ENCODE measurements at regions not wholly inside any gene's neighbourhood (a gene's known extent, or its start where the extent isn't known, plus 50 kb on each side); places are given as distances from the start of the nearest gene placed in this dataset.

GRCh38 chr7:155919391-155920067, 107.3 kb upstream of the SHH start (continued):
- TF ChIP-seq NR2F2 (IDR thresholded peaks at IDR 0.05; ENCODE audit: borderline replicate concordance, low read depth) (peak; percentile 15; the same call in 1 of the 2 replicates), ZNF687 (CRISPR knock-in tag; IDR thresholded peaks at IDR 0.05) (peak; percentile 45), ZMYM2 (CRISPR knock-in tag; IDR thresholded peaks at IDR 0.05) (0 out of 2 replicates have a peak, but pooled peaks have one; percentile 7)

GRCh38 chr7:155918720-155919390, 106.6 kb upstream of the SHH start:
- ATAC-seq (peak; percentile 83), DNase-seq (ENCODE audit: low spot score) (peak; percentile 66), FAIRE-seq (peak; percentile 50)
- Histone ChIP-seq H3K27ac (ENCODE audit: extremely low read length, insufficient read depth, low read length) (no peak overlapping the region), H3K4me1 (ENCODE audit: insufficient read depth, low read length) (peaks cover 16% of the 10 kb centered on the region), H3K9me3 (ENCODE audit: low read length) (no peaks in the 10 kb centered on the region), H3K9ac (ENCODE audit: insufficient read depth, low read depth, low read length) (no peak overlapping the region), H3K4me3 (replicated peaks in 1 of 3; ENCODE audit: insufficient read depth in 1 of 3, low read depth in 2 of 3, low read length in 3 of 3) (peak overlapping the region in 1 of 3 experiments; percentile 35; a peak in 1 of 6 replicates), H2AFZ (ENCODE audit: low read length) (no peak overlapping the region), H3K27me3 (ENCODE audit: control insufficient read depth in 1 of 2, insufficient read depth in 2 of 2, low read length in 2 of 2) (peaks cover 2 to 59% of the 10 kb centered on the region in 2 experiments; a peak in 4 of 5 replicates), H3K4me2 (ENCODE audit: low read depth, low read length) (peak overlapping the region; percentile 49; the same call in 1 of the 2 replicates), H4K20me1 (ENCODE audit: insufficient read depth, low read length) (no peaks in the 10 kb centered on the region), H3K36me3 (replicated peaks in 1 of 2; ENCODE audit: control insufficient read depth in 1 of 2, insufficient read depth in 2 of 2, low read length in 2 of 2) (no peaks in the 10 kb centered on the region), H3K79me2 (ENCODE audit: insufficient read depth, low read length) (no peaks in the 10 kb centered on the region)
- 32% methylated on average over 4 of the region's 14 CpGs for WGBS (ENCODE audit: low lambda C conversion rate)
- ChIA-PET CTCF (ENCODE audit: low intra/inter-chr PET ratio, low total read pairs) (no interaction called here), POLR2A (no interaction called here)
- intact Hi-C loops (cut with micrococcal nuclease; ENCODE audit: unreplicated experiment) (loop anchor here (1.0 to 10.0 kb wide), 2 partner anchors 32 to 56 kb away; no protein-coding TSS in a partner anchor), in situ Hi-C loops (cut with HindIII; ENCODE audit: extremely low pct_ligation_motif_present, low pct_unique_long_range_greater_than_20kb) (no loop called here)
- no TSS peak for BruUV-seq (replicated peaks)
- peak; percentile 67 for TF ChIP-seq ARID5B (CRISPR knock-in tag; IDR thresholded peaks at IDR 0.05)
- no peak for TF ChIP-seq ZNF30 (CRISPR knock-in tag; IDR thresholded peaks at IDR 0.05)
- TF ChIP-seq PAXIP1 (CRISPR knock-in tag; conservative IDR thresholded peaks at IDR 0.05): peak; percentile 37; the same call in 1 of the 2 replicates
- peak; percentile 79; the same call in 1 of the 2 replicates for TF ChIP-seq TFDP1 (CRISPR knock-in tag; IDR thresholded peaks at IDR 0.05; ENCODE audit: borderline replicate concordance)

All from HepG2 (cell line).